ENCODE measurements at regions not wholly inside any gene's neighbourhood (a gene's known extent, or its start where the extent isn't known, plus 50 kb on each side); places are given as distances from the start of the nearest gene placed in this dataset.

- no peaks in the 10 kb centered on the region for H3K9me3 ChIP-seq (ENCODE audit: severe bottlenecking)
- TF ChIP-seq CTCF (IDR thresholded peaks at IDR 0.05; ENCODE audit: low read depth, low read length): no peak
- DNase-seq: no peak
- H3K27ac ChIP-seq: no peak overlapping the region
- no peaks in the 10 kb centered on the region for H3K36me3 ChIP-seq
- no peak overlapping the region for H3K4me3 ChIP-seq (ENCODE audit: low read depth, low read length)
- H3K27me3 ChIP-seq (ENCODE audit: insufficient read depth, low read depth, severe bottlenecking): no peaks in the 10 kb centered on the region
Measured at GRCh38 chr13:65535370-65535769, 1694.8 kb downstream of the PCDH9 start.

DNA sequence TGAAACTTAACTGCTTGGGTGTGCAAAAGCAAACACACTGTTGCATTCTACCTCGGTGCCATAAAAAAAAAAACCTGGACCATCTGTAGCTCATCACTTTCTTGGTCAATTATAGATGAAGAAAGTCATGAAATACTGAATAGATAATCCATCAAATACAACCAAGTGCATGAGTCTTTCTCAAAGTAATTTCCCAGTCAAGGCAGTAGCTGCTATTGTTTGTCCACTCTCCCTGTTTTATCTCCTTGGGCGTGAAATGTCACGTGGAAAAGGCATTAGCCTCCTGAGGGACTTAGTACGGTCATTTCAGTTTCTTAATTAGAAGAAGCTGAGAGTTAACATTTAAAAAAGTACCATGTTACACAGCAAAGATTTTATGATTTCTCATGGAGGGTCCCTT lies 1697.9 kb downstream of the PCDH9 start:
- Histone ChIP-seq H3K27ac (no peak overlapping the region), H3K4me3 (ENCODE audit: low read depth, low read length) (no peak overlapping the region), H3K9me3 (ENCODE audit: severe bottlenecking) (no peaks in the 10 kb centered on the region), H3K27me3 (ENCODE audit: insufficient read depth, low read depth, severe bottlenecking) (no peaks in the 10 kb centered on the region), H3K36me3 (no peaks in the 10 kb centered on the region)
- no peak for DNase-seq
- no peak for TF ChIP-seq CTCF (IDR thresholded peaks at IDR 0.05; ENCODE audit: low read depth, low read length)

DNA sequence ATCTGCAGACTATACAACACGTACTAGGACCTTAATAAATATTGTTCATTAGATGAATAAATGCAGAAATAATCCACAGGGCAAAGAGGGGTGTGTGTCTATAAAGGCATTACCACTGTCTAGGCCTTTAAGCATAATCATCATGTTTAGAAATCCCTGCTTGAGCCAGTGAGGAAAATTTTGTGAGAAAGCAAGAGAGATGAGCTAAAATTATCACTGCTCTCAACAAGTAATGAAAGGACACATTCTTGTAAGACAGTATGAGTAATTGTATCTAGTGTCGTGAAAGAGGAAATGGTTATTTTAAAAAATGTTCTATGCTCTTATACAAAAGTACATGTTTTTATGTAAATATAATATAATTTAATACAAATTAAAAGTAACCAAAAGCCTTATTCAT lies 1699.4 kb downstream of the PCDH9 start:
- no peak for TF ChIP-seq CTCF (IDR thresholded peaks at IDR 0.05; ENCODE audit: low read depth, low read length)
- Histone ChIP-seq H3K27ac (no peak overlapping the region), H3K27me3 (ENCODE audit: insufficient read depth, low read depth, severe bottlenecking) (no peaks in the 10 kb centered on the region), H3K9me3 (ENCODE audit: severe bottlenecking) (no peaks in the 10 kb centered on the region), H3K36me3 (no peaks in the 10 kb centered on the region), H3K4me3 (ENCODE audit: low read depth, low read length) (no peak overlapping the region)
- no peak for DNase-seq

DNA sequence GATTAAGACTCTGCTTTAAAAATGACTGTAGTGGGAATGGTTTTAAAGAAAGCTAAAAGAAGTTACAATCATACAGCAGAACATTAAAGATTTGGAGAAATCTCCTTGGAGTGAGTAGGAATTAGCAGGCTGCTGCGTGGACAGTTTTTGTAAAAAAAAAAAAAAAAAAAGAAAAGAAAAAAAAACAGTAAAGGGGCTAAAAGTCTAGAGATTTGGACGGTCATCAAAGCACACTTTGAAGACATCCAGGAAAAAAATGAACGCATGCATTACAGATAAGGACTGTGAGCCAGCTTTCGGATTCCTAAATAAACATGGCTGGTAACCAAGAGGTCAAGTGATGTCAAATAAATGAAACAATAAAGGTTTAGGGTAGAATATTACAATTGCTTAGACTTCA lies 1700.6 kb downstream of the PCDH9 start:
- Histone ChIP-seq H3K27me3 (ENCODE audit: insufficient read depth, low read depth, severe bottlenecking) (no peaks in the 10 kb centered on the region), H3K9me3 (ENCODE audit: severe bottlenecking) (no peaks in the 10 kb centered on the region), H3K4me3 (ENCODE audit: low read depth, low read length) (no peak overlapping the region), H3K27ac (no peak overlapping the region), H3K36me3 (no peaks in the 10 kb centered on the region)
- no peak for TF ChIP-seq CTCF (IDR thresholded peaks at IDR 0.05; ENCODE audit: low read depth, low read length)
- DNase-seq: no peak

DNA sequence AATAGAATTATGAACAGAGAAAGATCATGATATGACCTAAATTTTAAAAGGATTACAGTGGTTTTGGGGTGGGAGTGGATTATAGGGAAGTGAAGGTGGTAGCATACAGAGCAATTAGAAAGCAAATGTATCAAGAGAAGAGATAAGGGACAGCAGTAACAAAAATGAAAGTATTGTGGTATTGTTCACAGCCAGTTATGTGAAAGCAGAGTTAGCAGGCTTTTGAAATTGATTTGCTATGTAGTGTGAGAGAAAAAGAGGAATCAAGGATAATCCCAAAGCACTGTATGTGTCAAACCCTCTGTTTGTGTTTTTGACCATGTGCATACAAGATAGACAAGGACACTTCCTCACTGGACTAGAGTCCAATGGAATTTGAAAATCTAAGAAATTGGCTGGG lies 1721.4 kb downstream of the PCDH9 start:
- no peaks in the 10 kb centered on the region for H3K9me3 ChIP-seq (ENCODE audit: severe bottlenecking)
- no peak overlapping the region for H3K27ac ChIP-seq
- H3K36me3 ChIP-seq: no peaks in the 10 kb centered on the region
- no peaks in the 10 kb centered on the region for H3K27me3 ChIP-seq (ENCODE audit: insufficient read depth, low read depth, severe bottlenecking)
- TF ChIP-seq CTCF (IDR thresholded peaks at IDR 0.05; ENCODE audit: low read depth, low read length): no peak
- DNase-seq: no peak
- no peak overlapping the region for H3K4me3 ChIP-seq (ENCODE audit: low read depth, low read length)

GRCh38 chr13:65508338-65508737 lies 1721.8 kb downstream of the PCDH9 start:
- Histone ChIP-seq H3K36me3 (no peaks in the 10 kb centered on the region), H3K27ac (no peak overlapping the region), H3K4me3 (ENCODE audit: low read depth, low read length) (no peak overlapping the region), H3K9me3 (ENCODE audit: severe bottlenecking) (no peaks in the 10 kb centered on the region), H3K27me3 (ENCODE audit: insufficient read depth, low read depth, severe bottlenecking) (no peaks in the 10 kb centered on the region)
- TF ChIP-seq CTCF (IDR thresholded peaks at IDR 0.05; ENCODE audit: low read depth, low read length): no peak
- DNase-seq: no peak
